Subcutaneous abdominal adipose tissue (tissue), 5 donors: ENCODE measurements at regions not wholly inside any gene's neighbourhood (a gene's known extent, or its start where the extent isn't known, plus 50 kb on each side); places are given as distances from the start of the nearest gene placed in this dataset.

ENCODE experiments used
- H3K27ac ChIP-seq: one replicate; pipeline ENCODE4 v1.7.0; 2013; ENCODE audit warnings: low read depth, mild to moderate bottlenecking, inconsistent platforms, low read length, moderate library complexity
- H3K27me3 ChIP-seq, 5 donors: one replicate each; pipeline ENCODE4 v1.7.0; 2013; ENCODE audit warnings: low read length in 5 of 5, inconsistent platforms in 1 of 5; ENCODE audit not compliant: control insufficient read depth in 5 of 5, insufficient read depth in 4 of 5
- H3K36me3 ChIP-seq, 5 donors: one replicate each; pipeline ENCODE4 v1.7.0; 2013; ENCODE audit warnings: low read length in 5 of 5; ENCODE audit not compliant: control insufficient read depth in 5 of 5, insufficient read depth in 5 of 5
- H3K4me1 ChIP-seq, 5 donors: one replicate each; pipeline ENCODE4 v1.7.0; 2013; ENCODE audit warnings: low read length in 5 of 5, mild to moderate bottlenecking in 3 of 5, moderate library complexity in 1 of 5; ENCODE audit not compliant: control insufficient read depth in 5 of 5, insufficient read depth in 5 of 5
- H3K4me3 ChIP-seq, 5 donors: one replicate each; pipeline ENCODE4 v1.7.0; 2013; ENCODE audit warnings: low read length in 5 of 5, low read depth in 1 of 5
- H3K9ac ChIP-seq, 5 donors: one replicate each; pipeline ENCODE4 v1.7.0; 2013; ENCODE audit warnings: low read length in 5 of 5, mild to moderate bottlenecking in 4 of 5, moderate library complexity in 3 of 5
- H3K9me3 ChIP-seq, 5 donors: one replicate each; pipeline ENCODE4 v1.7.0; 2013; ENCODE audit warnings: low read length in 5 of 5; ENCODE audit not compliant: control insufficient read depth in 5 of 5
- donor health status: healthy.
- donor health status: healthy.
- donor health status: healthy.
- donor health status: healthy.
- donor health status: healthy.

GRCh38 chr9:79396168-79396567 lies 175.6 kb upstream of the TLE4 start:
- Histone ChIP-seq H3K9me3 (no peaks in the 10 kb centered on the region), H3K9ac (no peak overlapping the region), H3K4me3 (no peak overlapping the region), H3K4me1 (no peaks in the 10 kb centered on the region), H3K27ac (no peak overlapping the region), H3K27me3 (no peaks in the 10 kb centered on the region), H3K36me3 (no peaks in the 10 kb centered on the region)

DNA sequence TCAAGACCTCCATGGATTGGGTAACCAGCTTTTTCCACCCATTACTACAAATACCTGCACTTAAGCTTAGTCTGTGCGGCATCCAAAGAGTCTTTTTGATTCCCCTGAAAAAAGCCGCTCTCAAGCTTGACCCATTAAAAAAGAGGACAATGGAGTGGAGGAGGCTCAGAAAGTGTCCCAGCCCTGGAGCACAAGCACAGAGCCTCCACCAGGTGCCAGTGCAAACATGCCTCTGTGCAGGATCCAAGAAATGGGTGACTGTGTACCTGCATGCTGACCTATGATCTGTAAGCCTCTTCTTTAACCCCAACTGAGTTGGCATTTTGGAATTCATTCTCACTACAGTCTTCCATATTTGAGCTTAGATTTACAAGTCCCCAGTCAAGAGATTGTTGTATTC lies 168.3 kb upstream of the TLE4 start:
- Histone ChIP-seq H3K27me3 (no peaks in the 10 kb centered on the region), H3K4me1 (no peaks in the 10 kb centered on the region), H3K9me3 (no peaks in the 10 kb centered on the region), H3K36me3 (no peaks in the 10 kb centered on the region), H3K4me3 (no peak overlapping the region), H3K27ac (no peak overlapping the region), H3K9ac (no peak overlapping the region)

- H3K4me3 ChIP-seq = no peak overlapping the region
- no peaks in the 10 kb centered on the region for H3K4me1 ChIP-seq
- no peak overlapping the region for H3K27ac ChIP-seq
- H3K36me3 ChIP-seq = no peaks in the 10 kb centered on the region
- no peak overlapping the region for H3K9ac ChIP-seq
- H3K9me3 ChIP-seq = no peaks in the 10 kb centered on the region
- no peaks in the 10 kb centered on the region for H3K27me3 ChIP-seq
Measured at GRCh38 chr9:79408200-79408599, 163.6 kb upstream of the TLE4 start.

DNA sequence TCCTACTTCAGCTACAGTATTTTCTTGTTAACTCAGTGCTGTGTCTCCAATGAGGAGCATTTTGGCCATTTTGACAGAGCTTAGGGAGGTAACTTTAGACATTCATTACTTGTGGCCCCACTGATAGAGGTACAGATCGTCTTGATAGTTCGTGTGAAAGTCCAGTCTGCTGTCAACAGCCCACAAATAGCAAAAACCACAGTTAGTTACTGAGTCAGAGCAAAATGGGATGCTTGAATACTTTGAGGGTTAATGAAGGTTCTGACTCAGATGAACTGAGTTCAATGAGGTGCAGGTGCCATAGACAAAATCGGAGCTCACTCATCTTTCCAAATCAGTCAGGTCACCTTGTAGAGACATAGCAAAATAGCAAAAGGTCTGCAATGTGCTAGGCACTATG lies 163.1 kb upstream of the TLE4 start:
- Histone ChIP-seq H3K9me3 (no peaks in the 10 kb centered on the region), H3K4me1 (no peaks in the 10 kb centered on the region), H3K27ac (no peak overlapping the region), H3K4me3 (no peak overlapping the region), H3K27me3 (no peaks in the 10 kb centered on the region), H3K36me3 (no peaks in the 10 kb centered on the region), H3K9ac (no peak overlapping the region)

DNA sequence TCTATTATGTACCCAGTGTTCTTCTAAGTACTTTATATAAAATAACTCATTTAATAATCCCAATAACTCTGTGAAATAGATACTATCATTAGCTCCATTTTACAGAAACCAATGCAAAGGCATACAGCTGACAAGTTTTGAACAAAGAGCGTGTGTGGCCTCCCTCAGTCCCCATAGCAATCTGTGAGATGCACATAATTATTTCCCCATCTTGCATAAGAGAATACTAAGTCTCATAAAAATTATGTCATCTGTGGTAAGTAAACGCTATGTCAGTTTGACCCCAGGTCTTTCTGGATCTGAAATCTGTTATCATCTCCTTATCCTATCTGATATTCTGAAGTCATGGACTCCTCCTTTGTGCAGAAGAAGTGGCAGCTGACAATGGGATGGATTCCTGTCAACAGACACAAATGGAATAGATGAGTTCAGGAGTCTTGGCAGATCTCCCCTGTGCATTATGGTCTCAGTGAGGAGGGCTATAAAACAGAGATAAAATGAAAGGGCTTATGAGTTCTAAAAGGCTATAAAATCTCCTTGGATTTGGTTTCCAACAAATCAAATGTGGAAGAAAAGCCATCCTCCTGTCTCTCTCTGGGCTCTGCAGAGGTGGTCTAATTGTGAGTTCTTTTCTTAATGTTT lies 162.5 kb upstream of the TLE4 start:
- Histone ChIP-seq H3K4me1 (no peaks in the 10 kb centered on the region), H3K27me3 (no peaks in the 10 kb centered on the region), H3K4me3 (no peak overlapping the region), H3K9me3 (no peaks in the 10 kb centered on the region), H3K27ac (no peak overlapping the region), H3K36me3 (no peaks in the 10 kb centered on the region), H3K9ac (no peak overlapping the region)

- Histone ChIP-seq H3K4me3 (no peak overlapping the region), H3K9ac (no peak overlapping the region), H3K27me3 (no peaks in the 10 kb centered on the region), H3K27ac (no peak overlapping the region), H3K9me3 (peaks cover 0 to 14% (median 10%) of the 10 kb centered on the region in 5 donors), H3K36me3 (no peaks in the 10 kb centered on the region), H3K4me1 (no peaks in the 10 kb centered on the region)
Measured at GRCh38 chr9:79425840-79426239, 145.9 kb upstream of the TLE4 start.

DNA sequence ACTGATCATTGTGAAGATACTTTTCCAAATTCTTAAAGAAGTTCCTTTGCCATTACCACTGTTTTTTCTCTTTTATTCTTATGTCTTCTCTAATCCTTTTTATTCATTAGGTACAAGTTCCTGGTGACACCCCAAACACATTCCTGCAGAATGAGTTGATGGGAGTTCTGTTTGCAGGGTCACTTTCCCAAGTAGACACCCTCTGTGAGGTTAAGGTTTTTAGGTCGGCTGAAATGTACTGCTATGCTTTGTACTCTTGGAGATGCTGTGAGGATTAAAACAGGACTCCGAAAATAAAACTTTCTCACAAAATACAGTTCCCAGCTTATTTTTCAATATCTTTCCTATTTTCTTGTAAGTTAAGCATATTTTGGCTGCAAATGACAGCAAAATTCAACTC lies 143.3 kb upstream of the TLE4 start:
- Histone ChIP-seq H3K9ac (no peak overlapping the region), H3K27ac (no peak overlapping the region), H3K27me3 (no peaks in the 10 kb centered on the region), H3K4me1 (no peaks in the 10 kb centered on the region), H3K9me3 (peaks cover 0 to 14% (median 10%) of the 10 kb centered on the region in 5 donors), H3K36me3 (no peaks in the 10 kb centered on the region), H3K4me3 (no peak overlapping the region)

DNA sequence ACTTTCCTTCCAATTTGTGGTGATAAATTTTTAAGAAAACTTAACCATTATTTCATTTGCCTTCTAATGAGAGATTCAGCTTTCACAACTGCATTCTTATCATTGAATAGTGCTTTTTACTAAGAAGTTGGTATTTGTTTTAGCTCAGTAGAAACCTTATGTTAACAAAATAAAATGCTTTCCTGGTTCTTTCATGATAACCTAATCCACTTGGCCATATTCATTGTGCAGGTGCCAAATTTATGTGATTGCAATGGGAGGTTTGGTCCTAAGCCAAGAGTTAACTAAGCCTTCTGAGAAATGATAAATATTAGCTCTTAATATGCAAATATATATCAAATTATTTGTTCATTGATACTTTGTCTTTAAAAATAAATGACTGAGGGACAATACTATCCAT lies 141.1 kb upstream of the TLE4 start:
- peaks cover 0 to 14% (median 10%) of the 10 kb centered on the region in 5 donors for H3K9me3 ChIP-seq

GRCh38 chr9:79431019-79431679 lies 140.6 kb upstream of the TLE4 start:
- no peak overlapping the region for H3K27ac ChIP-seq
- H3K9me3 ChIP-seq = peaks cover 0 to 12% (median 10%) of the 10 kb centered on the region in 5 donors
- H3K4me1 ChIP-seq = no peaks in the 10 kb centered on the region
- H3K36me3 ChIP-seq = no peaks in the 10 kb centered on the region
- H3K27me3 ChIP-seq = no peaks in the 10 kb centered on the region
- no peak overlapping the region for H3K9ac ChIP-seq
- no peak overlapping the region for H3K4me3 ChIP-seq

More for the DNA sequence above, 141.1 kb upstream of the TLE4 start:
- Histone ChIP-seq H3K4me3 (no peak overlapping the region), H3K4me1 (no peaks in the 10 kb centered on the region), H3K36me3 (no peaks in the 10 kb centered on the region), H3K9ac (no peak overlapping the region), H3K27me3 (no peaks in the 10 kb centered on the region), H3K27ac (no peak overlapping the region)

GRCh38 chr9:79432485-79432884 lies 139.3 kb upstream of the TLE4 start:
- Histone ChIP-seq H3K9me3 (no peaks in the 10 kb centered on the region), H3K27me3 (no peaks in the 10 kb centered on the region), H3K4me3 (no peak overlapping the region)

More at GRCh38 chr9:79432485-79432884, 139.3 kb upstream of the TLE4 start:
- no peak overlapping the region for H3K9ac ChIP-seq
- H3K4me1 ChIP-seq = no peaks in the 10 kb centered on the region
- no peak overlapping the region for H3K27ac ChIP-seq
- no peaks in the 10 kb centered on the region for H3K36me3 ChIP-seq
